Suprapubic skin (tissue), 4 donors: ENCODE measurements at regions not wholly inside any gene's neighbourhood (a gene's known extent, or its start where the extent isn't known, plus 50 kb on each side); places are given as distances from the start of the nearest gene placed in this dataset.
"Not testable (repeated sequence)": the region's sequence is repeated elsewhere in the genome, so short reads cannot be mapped to it uniquely, and the experiment has no call there.

ENCODE experiments used
- DNase-seq, 2 donors: peaks; one replicate each; pipeline ENCODE4 v3.0.0-alpha.2; 2019; ENCODE audit warnings: low spot score in 2 of 2
- H3K27ac ChIP-seq: fragments of 200-600 bp; sonication (generic); one replicate; pipeline ENCODE4 v1.5.1; 2019
- H3K27me3 ChIP-seq: fragments of 200-600 bp; sonication (generic); one replicate; pipeline ENCODE4 v1.5.1; 2019
- H3K36me3 ChIP-seq: fragments of 200-600 bp; sonication (generic); one replicate; pipeline ENCODE4 v1.5.1; 2019
- H3K4me1 ChIP-seq: fragments of 200-600 bp; sonication (generic); one replicate; pipeline ENCODE4 v1.5.1; 2019
- H3K4me3 ChIP-seq: fragments of 200-600 bp; sonication (generic); one replicate; pipeline ENCODE4 v1.5.1; 2019; ENCODE audit warnings: mild to moderate bottlenecking
- H3K9me3 ChIP-seq: fragments of 200-600 bp; sonication (generic); one replicate; pipeline ENCODE4 v1.5.1; 2019
- EP300 ChIP-seq: sonication (generic); formaldehyde crosslinking; IDR thresholded peaks from one replicate; pipeline ENCODE4 v1.6.1; 2017; ENCODE audit warnings: antibody characterized with exemption
- POLR2A ChIP-seq, 2 donors: fragments of 450-650 bp; IDR thresholded peaks; one replicate each; pipeline ENCODE4 v1.6.1; 2017; ENCODE audit warnings: antibody characterized with exemption in 2 of 2, mild to moderate bottlenecking in 2 of 2, moderate library complexity in 2 of 2
- POLR2AphosphoS5 ChIP-seq, 3 donors: sonication (generic); formaldehyde crosslinking; IDR thresholded peaks; one replicate each; pipeline ENCODE4 v1.6.1; 2017; ENCODE audit warnings: antibody characterized with exemption in 3 of 3
- WGBS: methylation state at CpG from one replicate; pipeline ENCODE4 v1.1.5; 2018; 5-methylcytosine and 5-hydroxymethylcytosine counted together
- TF ChIP-seq, protein P1 (sequence below), 2 donors: fragments of 200-600 bp in 1 of 2; fragments of 450-650 bp in 1 of 2; sonication (generic) in 1 of 2; IDR thresholded peaks; one replicate each; pipeline ENCODE4 v1.5.1; 2016 to 2019; ENCODE audit warnings: antibody characterized with exemption in 2 of 2, mild to moderate bottlenecking in 1 of 2, moderate library complexity in 1 of 2

DNA sequence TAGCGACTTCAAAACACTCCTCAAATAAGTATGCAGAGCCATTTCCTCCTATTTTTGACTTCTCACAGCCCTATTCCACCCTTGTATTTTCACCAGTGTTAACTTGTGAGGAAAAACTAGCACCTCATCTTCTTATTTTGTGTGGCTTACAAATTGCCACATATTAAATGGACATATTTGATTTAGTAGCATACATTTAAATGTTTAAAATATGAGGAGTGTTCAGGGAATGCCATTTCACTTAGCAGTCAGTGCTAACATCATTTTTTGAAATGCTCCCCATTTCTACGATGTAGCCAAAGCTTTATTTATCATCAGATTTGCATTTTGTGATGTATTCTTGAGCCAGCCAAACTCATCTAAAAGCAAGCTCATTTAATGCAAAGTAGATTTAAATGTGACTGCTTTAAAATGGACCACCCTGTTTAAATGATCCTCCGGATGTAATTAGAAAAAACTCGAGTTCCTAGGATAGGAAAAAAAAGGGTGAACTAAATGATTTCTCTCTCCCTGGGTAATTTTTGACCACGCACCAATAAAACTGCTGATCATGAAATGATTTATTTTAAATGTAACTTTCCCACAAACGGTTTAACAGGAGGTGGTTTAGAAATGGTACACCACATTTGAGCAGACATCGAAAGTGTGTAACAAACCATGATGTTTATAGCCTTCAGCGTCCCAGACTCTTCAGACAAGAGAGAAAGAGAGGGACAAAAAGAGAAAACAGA, 172.6 kb downstream of the CD83 start:
- no peaks in the 10 kb centered on the region for H3K27me3 ChIP-seq
- DNase-seq, result no peak
- 68% methylated on average over 8 of the region's 8 CpGs for WGBS
- no peak for TF ChIP-seq POLR2A (IDR thresholded peaks at IDR 0.05)
- TF ChIP-seq, protein P1, sequence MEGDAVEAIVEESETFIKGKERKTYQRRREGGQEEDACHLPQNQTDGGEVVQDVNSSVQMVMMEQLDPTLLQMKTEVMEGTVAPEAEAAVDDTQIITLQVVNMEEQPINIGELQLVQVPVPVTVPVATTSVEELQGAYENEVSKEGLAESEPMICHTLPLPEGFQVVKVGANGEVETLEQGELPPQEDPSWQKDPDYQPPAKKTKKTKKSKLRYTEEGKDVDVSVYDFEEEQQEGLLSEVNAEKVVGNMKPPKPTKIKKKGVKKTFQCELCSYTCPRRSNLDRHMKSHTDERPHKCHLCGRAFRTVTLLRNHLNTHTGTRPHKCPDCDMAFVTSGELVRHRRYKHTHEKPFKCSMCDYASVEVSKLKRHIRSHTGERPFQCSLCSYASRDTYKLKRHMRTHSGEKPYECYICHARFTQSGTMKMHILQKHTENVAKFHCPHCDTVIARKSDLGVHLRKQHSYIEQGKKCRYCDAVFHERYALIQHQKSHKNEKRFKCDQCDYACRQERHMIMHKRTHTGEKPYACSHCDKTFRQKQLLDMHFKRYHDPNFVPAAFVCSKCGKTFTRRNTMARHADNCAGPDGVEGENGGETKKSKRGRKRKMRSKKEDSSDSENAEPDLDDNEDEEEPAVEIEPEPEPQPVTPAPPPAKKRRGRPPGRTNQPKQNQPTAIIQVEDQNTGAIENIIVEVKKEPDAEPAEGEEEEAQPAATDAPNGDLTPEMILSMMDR (IDR thresholded peaks at IDR 0.05), result no peak
- no peak for TF ChIP-seq EP300
- TF ChIP-seq POLR2AphosphoS5 (IDR thresholded peaks at IDR 0.05), result no peak
- H3K27ac ChIP-seq, result no peak overlapping the region
- peaks cover 7% of the 10 kb centered on the region for H3K4me1 ChIP-seq
- no peak overlapping the region for H3K4me3 ChIP-seq
- H3K36me3 ChIP-seq, result no peaks in the 10 kb centered on the region
- no peaks in the 10 kb centered on the region for H3K9me3 ChIP-seq

DNA sequence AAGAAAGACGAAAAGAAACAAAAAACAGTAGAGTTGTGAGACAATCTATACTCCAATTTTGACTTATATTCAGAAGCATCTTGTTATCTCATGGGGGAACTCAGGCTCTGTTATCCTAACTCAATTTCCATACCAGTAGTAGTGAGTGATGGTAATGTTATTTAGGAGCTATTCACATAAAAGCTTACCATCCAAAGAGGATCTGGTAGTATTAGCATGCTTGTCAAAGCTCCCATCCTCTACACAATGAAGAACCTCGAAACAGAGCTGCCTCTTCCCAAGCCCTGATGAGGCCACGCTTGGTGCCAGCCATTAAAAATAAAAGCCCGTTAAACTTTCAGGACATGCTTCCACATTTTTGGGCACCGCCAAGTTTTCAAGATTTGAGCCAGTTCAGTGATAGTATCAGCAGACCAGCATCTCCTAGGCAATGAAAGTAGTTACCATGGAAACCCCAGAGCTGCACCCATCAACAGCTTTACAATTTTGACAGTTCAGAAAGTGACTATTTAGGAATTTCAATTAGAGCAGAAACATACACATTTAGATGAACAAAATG, 173.3 kb downstream of the CD83 start:
- no peak for DNase-seq
- Histone ChIP-seq H3K4me3 (no peak overlapping the region), H3K36me3 (no peaks in the 10 kb centered on the region), H3K4me1 (peaks cover 7% of the 10 kb centered on the region), H3K27me3 (no peaks in the 10 kb centered on the region), H3K9me3 (no peaks in the 10 kb centered on the region), H3K27ac (no peak overlapping the region)
- TF ChIP-seq EP300 (no peak), POLR2AphosphoS5 (IDR thresholded peaks at IDR 0.05) (no peak)
- 87% methylated on average over 5 of the region's 5 CpGs for WGBS

DNA sequence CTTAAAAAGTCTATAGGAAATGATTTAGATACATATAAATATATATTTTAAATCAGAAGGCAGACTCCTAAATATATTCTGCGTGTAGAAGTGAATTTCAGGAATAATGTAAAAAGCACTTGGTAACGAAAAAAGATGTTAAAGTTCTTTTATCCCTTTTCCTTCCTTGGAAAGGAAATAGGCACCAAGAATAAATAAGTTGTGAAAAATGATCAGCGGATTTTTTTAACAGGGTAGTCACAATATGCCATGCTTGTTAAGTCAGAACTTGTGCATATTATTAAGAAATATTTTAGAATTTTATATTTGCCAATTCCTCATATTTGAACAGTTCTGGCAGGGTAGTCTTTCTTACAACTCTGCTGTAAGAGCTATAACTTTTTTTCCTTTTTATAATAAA, 173.8 kb downstream of the CD83 start:
- no peak for DNase-seq
- TF ChIP-seq EP300, result no peak
- no peak for TF ChIP-seq POLR2AphosphoS5 (IDR thresholded peaks at IDR 0.05)
- WGBS, result 92% methylated on average over 3 of the region's 3 CpGs

DNA sequence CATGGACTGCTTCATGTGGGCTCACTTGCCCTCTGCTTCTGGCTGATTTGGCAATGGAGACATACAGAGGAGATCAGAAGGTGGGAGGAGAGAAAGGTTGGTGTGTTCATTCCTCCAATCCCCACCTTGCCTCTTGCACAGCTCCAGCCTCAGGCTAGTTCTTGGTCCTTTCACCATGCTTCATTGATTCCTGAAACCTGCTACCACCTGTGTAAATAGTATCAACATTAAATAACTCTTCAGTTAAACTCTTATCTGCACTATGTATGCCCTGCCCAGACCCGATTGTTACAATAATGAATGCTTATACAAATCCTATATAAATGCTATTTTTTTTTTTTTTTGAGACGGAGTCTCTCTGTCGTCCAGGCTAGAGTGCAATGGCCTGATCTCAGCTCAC, 174.5 kb downstream of the CD83 start:
- WGBS, result 89% methylated on average over 3 of the region's 3 CpGs
- H3K36me3 ChIP-seq, result no peaks in the 10 kb centered on the region
- no peak overlapping the region for H3K4me3 ChIP-seq
- H3K27me3 ChIP-seq, result no peaks in the 10 kb centered on the region
- H3K27ac ChIP-seq, result no peak overlapping the region
- no peaks in the 10 kb centered on the region for H3K4me1 ChIP-seq
- H3K9me3 ChIP-seq, result no peaks in the 10 kb centered on the region
- TF ChIP-seq, protein P1 (IDR thresholded peaks at IDR 0.05), result no peak
- no peak for TF ChIP-seq POLR2A (IDR thresholded peaks at IDR 0.05)
- TF ChIP-seq EP300, result no peak
- TF ChIP-seq POLR2AphosphoS5 (IDR thresholded peaks at IDR 0.05), result no peak
- no peak for DNase-seq

More for the DNA sequence above, 173.8 kb downstream of the CD83 start:
- Histone ChIP-seq H3K36me3 (no peaks in the 10 kb centered on the region), H3K27ac (no peak overlapping the region), H3K9me3 (no peaks in the 10 kb centered on the region), H3K27me3 (no peaks in the 10 kb centered on the region), H3K4me1 (peaks cover 5% of the 10 kb centered on the region), H3K4me3 (no peak overlapping the region)

DNA sequence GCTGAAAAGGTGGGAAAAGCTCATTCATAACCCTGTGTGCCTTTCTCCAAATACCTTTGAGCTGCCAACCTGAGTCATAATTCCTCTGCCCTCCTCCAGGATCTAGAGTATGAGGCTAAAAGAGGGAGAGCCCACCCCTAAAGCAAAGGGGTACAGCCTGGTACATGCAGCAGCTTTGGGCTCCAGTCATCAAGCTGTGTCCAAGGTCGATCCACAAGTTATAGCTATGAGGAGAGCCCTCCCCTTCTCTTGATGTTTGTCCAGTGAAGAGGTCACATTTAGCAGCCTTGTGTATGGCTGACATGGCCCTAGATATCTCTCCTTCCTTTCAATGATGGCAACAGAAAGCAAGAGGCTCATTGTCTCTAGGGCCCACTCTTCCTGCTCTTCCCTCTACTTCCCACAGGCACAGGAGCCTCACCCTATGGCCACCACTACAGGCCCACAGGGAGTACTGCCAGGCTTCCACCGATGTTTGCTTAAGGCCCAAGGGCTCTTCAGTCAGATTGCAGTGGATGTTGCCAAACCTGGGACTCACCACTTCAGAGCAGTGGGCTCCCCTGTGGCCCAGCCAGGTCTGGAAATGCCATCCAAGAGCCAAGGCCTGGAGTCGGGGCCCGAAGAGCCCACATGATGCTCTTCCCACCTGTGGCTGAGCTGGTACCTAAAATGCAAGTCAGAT, 176.8 kb downstream of the CD83 start:
- 79% methylated on average over 4 of the region's 4 CpGs for WGBS

DNA sequence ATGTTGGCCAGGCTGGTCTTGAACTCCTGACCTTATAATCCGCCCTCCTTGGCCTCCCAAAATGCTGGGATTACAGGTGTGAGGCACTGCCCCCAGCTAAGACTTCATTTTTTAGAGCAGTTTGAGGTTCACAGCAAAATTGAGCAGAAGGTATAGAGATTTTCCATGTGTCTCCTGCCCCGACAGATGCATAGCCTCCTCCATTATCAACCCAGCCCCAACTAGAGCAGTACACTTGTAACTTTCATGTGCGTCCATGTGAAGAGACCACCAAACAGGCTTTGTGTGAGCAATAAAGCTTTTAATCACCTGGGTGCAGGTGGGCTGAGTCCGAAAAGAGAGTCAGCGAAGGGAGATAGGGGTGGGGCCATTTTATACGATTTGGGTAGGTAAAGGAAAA, 179.1 kb downstream of the CD83 start:
- H3K27me3 ChIP-seq, DNase-seq, H3K27ac ChIP-seq, H3K9me3 ChIP-seq, H3K36me3 ChIP-seq, H3K4me1 ChIP-seq, H3K4me3 ChIP-seq: not testable (repeated sequence)
- 96% methylated on average over 6 of the region's 6 CpGs for WGBS

More for the DNA sequence above, 176.8 kb downstream of the CD83 start:
- no peak overlapping the region for H3K27ac ChIP-seq
- H3K27me3 ChIP-seq, result no peaks in the 10 kb centered on the region
- H3K4me1 ChIP-seq, result no peaks in the 10 kb centered on the region
- H3K9me3 ChIP-seq, result no peaks in the 10 kb centered on the region
- H3K36me3 ChIP-seq, result no peaks in the 10 kb centered on the region
- TF ChIP-seq POLR2AphosphoS5 (IDR thresholded peaks at IDR 0.05), result no peak
- TF ChIP-seq EP300, result no peak
- TF ChIP-seq, protein P1 (IDR thresholded peaks at IDR 0.05), result no peak
- TF ChIP-seq POLR2A (IDR thresholded peaks at IDR 0.05), result no peak
- no peak overlapping the region for H3K4me3 ChIP-seq
- DNase-seq, result no peak

DNA sequence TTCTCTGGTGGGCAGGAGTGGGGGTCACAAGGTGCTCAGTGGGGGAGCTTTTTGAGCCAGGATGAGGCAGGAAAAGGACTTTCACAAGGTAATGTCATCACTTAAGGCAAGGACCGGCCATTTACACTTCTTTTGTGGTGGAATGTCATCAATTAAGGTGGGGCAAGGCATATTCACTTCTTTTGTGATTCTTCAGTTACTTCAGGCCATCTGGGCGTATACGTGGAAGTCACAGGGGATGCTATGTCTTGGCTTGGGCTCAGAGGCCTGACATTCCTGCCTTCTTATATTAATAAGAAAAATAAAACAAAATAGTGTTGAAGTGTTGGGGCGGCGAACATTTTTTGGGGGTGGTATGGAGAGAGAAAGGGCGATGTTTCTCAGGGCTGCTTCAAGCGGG, 179.5 kb downstream of the CD83 start:
- not testable (repeated sequence) for H3K4me3 ChIP-seq, H3K27ac ChIP-seq, H3K4me1 ChIP-seq, H3K36me3 ChIP-seq, H3K9me3 ChIP-seq, H3K27me3 ChIP-seq, DNase-seq
- 94% methylated on average over 7 of the region's 7 CpGs for WGBS

DNA sequence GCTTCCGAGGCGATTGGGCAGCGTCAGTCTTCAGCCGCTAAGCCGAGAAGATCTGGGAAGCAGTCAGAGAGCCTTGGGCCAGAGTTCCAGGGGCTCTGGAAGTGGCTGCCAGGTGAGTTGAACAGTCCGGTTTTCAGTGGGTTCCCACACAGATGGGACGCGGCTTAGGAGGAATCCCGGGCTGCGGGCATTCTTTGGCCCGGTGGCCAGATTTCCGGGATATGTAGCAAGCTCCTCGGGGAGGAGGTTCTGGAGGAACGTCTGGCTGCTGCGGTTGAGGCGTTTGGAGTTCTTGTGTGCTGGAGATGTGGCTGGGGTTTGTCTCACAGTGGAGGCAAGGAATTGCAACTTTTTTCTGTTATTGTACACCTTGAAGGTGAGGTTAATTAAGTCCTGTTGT, 182.6 kb downstream of the CD83 start:
- not testable (repeated sequence) for H3K27ac ChIP-seq, DNase-seq, H3K27me3 ChIP-seq, H3K4me3 ChIP-seq, H3K36me3 ChIP-seq, H3K9me3 ChIP-seq, H3K4me1 ChIP-seq
- 90% methylated on average over 14 of the region's 16 CpGs for WGBS

DNA sequence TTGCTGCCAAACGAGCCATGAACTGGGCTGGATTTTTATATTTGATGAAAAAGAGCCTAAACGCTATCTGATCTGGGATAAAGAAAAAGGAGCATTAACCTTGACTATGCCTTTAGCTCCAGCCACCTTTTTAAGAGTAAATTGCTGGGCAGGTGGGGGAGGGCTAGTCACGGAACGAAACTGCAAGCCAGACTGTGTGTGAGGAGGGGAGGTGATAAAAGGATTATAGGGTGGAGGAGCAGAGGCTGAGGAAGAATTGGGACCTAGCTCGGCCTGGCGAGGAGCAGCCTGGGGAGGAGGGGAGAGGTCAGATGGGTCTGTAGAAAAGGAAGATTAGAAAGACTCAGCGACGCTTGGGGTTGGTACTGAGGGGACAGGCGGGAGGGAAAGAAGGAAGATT, 183.1 kb downstream of the CD83 start:
- WGBS, result 90% methylated on average over 6 of the region's 9 CpGs
- not testable (repeated sequence) for H3K4me3 ChIP-seq, H3K27me3 ChIP-seq, DNase-seq, H3K36me3 ChIP-seq, H3K27ac ChIP-seq, H3K9me3 ChIP-seq, H3K4me1 ChIP-seq

DNA sequence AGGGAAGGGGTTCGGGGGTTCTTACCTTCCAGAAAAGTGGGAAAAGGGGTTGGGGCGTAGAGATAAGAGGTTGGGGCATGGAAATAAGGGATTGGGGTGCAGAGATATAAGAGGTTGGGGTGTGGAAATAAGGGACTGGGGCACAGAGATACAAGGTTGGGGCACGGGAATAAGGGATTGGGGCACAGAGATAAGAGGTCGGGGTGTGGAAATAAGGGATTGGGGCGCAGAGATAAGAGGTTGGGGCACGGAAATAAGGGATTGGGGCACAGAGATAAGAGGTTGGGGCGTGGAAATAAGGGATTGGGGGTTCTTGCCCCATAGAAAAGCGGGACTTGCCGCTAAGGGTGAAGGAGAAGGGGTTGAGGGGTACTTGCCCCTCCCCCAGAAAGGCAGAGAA, 183.9 kb downstream of the CD83 start:
- not testable (repeated sequence) for H3K4me1 ChIP-seq, H3K27me3 ChIP-seq, DNase-seq, H3K9me3 ChIP-seq, H3K36me3 ChIP-seq, H3K27ac ChIP-seq, H3K4me3 ChIP-seq
- 90% methylated on average over 9 of the region's 9 CpGs for WGBS
